ENCODE measurements at regions not wholly inside any gene's neighbourhood (a gene's known extent, or its start where the extent isn't known, plus 50 kb on each side); places are given as distances from the start of the nearest gene placed in this dataset.
"Not testable (repeated sequence)": the region's sequence is repeated elsewhere in the genome, so short reads cannot be mapped to it uniquely, and the experiment has no call there.

DNA sequence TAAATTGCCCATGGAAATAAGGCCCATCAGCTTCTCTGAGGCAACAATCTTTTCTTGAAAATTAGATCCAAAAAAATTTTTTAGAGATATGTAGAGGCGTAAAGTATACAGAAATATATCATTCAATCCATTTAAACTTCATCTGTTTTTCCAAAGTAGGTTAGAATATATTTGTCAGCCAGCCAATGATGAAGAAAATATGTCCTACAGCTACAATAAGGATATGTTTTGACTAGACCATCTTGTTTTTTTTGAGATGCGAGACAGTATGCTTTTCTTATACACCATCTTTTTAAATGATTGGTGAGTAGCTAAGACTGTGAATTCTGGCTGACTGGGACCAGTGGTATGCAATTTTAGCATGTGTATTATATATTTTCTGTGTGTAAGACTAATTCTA lies 630.4 kb upstream of the CNTN5 start:
- H3K9ac ChIP-seq (ENCODE audit: low read length): no peak overlapping the region
- no peak overlapping the region for H2AFZ ChIP-seq (ENCODE audit: low read depth, low read length, severe bottlenecking)
- H3K4me2 ChIP-seq (ENCODE audit: low read depth, low read length, poor library complexity, severe bottlenecking): no peak overlapping the region
- no peak for TF ChIP-seq EZH2phosphoT487 (conservative IDR thresholded peaks at IDR 0.05; ENCODE audit: low read length)
- TF ChIP-seq, protein P1, sequence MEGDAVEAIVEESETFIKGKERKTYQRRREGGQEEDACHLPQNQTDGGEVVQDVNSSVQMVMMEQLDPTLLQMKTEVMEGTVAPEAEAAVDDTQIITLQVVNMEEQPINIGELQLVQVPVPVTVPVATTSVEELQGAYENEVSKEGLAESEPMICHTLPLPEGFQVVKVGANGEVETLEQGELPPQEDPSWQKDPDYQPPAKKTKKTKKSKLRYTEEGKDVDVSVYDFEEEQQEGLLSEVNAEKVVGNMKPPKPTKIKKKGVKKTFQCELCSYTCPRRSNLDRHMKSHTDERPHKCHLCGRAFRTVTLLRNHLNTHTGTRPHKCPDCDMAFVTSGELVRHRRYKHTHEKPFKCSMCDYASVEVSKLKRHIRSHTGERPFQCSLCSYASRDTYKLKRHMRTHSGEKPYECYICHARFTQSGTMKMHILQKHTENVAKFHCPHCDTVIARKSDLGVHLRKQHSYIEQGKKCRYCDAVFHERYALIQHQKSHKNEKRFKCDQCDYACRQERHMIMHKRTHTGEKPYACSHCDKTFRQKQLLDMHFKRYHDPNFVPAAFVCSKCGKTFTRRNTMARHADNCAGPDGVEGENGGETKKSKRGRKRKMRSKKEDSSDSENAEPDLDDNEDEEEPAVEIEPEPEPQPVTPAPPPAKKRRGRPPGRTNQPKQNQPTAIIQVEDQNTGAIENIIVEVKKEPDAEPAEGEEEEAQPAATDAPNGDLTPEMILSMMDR (IDR thresholded peaks at IDR 0.05; ENCODE audit: insufficient read depth, low read length, poor library complexity, severe bottlenecking): no peak
- H4K20me1 ChIP-seq (ENCODE audit: low read depth, low read length): no peaks in the 10 kb centered on the region
- H3K27ac ChIP-seq (ENCODE audit: low read depth, low read length): no peak overlapping the region
- no peaks in the 10 kb centered on the region for H3K27me3 ChIP-seq (ENCODE audit: low read length)
- no peak overlapping the region for H3K4me3 ChIP-seq (ENCODE audit: insufficient read depth, low read length, poor library complexity, severe bottlenecking)
- H3F3A ChIP-seq (ENCODE audit: insufficient read depth): no peaks in the 10 kb centered on the region
- no peaks in the 10 kb centered on the region for H3K9me3 ChIP-seq (ENCODE audit: insufficient read depth, low read length)
- H3K9me2 ChIP-seq (replicated peaks; ENCODE audit: insufficient read depth, low read length): no peaks in the 10 kb centered on the region
- H3K36me3 ChIP-seq (ENCODE audit: low read length): no peaks in the 10 kb centered on the region
- H3K79me2 ChIP-seq (ENCODE audit: insufficient read depth, low read length): no peaks in the 10 kb centered on the region

DNA sequence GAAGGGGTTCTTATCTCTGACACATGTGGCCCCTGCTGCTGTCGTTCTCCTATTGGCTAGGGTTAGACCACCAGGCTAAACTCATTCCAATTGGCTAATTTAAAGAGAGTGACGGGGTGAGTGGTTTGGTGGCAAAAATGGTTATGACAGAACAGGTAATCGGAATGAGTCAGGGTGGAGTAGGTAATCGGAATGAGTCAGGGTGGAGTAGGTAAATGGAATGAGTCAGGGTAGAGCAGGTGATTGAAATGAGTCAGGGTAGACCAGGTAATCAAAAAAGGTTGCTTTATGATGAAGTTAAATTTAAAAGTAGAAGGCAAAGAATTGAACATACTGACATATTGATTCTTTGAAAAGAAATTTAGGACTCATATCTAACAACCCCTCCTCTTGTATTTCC lies 626.2 kb upstream of the CNTN5 start:
- not testable (repeated sequence) for H3K4me2 ChIP-seq (ENCODE audit: low read depth, low read length, poor library complexity, severe bottlenecking); H3K79me2 ChIP-seq (ENCODE audit: insufficient read depth, low read length); H3K4me3 ChIP-seq (ENCODE audit: insufficient read depth, low read length, poor library complexity, severe bottlenecking); H3F3A ChIP-seq (ENCODE audit: insufficient read depth); H3K27ac ChIP-seq (ENCODE audit: low read depth, low read length); H3K9me2 ChIP-seq (replicated peaks; ENCODE audit: insufficient read depth, low read length); H4K20me1 ChIP-seq (ENCODE audit: low read depth, low read length); H3K36me3 ChIP-seq (ENCODE audit: low read length); H3K9ac ChIP-seq (ENCODE audit: low read length); H3K27me3 ChIP-seq (ENCODE audit: low read length); H3K9me3 ChIP-seq (ENCODE audit: insufficient read depth, low read length); H2AFZ ChIP-seq (ENCODE audit: low read depth, low read length, severe bottlenecking)

DNA sequence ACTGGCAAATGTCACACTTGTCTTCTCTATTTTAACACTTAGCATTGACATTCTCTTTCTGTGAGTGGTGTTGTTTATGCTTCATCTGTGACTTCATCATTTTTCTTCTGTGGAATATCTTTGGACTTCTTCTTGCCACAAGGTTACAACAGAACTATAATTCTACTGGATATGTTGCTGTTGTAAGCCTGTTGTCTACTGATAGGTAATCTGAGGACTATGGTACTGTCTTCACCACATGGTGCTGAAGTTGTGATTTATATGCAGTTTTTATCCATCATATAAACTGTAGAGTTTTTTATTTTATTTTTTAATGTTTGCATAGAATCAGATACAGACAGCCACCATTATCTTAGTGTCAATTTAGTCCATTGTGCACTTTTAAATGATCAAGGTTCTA lies 622.2 kb upstream of the CNTN5 start:
- Histone ChIP-seq H3K9me2 (replicated peaks; ENCODE audit: insufficient read depth, low read length) (no peaks in the 10 kb centered on the region), H3K79me2 (ENCODE audit: insufficient read depth, low read length) (no peaks in the 10 kb centered on the region), H4K20me1 (ENCODE audit: low read depth, low read length) (no peaks in the 10 kb centered on the region), H3F3A (ENCODE audit: insufficient read depth) (no peaks in the 10 kb centered on the region), H3K9ac (ENCODE audit: low read length) (no peak overlapping the region), H3K9me3 (ENCODE audit: insufficient read depth, low read length) (no peaks in the 10 kb centered on the region), H3K4me3 (ENCODE audit: insufficient read depth, low read length, poor library complexity, severe bottlenecking) (no peak overlapping the region), H2AFZ (ENCODE audit: low read depth, low read length, severe bottlenecking) (no peak overlapping the region), H3K4me2 (ENCODE audit: low read depth, low read length, poor library complexity, severe bottlenecking) (no peak overlapping the region), H3K27me3 (ENCODE audit: low read length) (no peaks in the 10 kb centered on the region), H3K36me3 (ENCODE audit: low read length) (no peaks in the 10 kb centered on the region), H3K27ac (ENCODE audit: low read depth, low read length) (no peak overlapping the region)
- TF ChIP-seq, protein P1 (IDR thresholded peaks at IDR 0.05; ENCODE audit: insufficient read depth, low read length, poor library complexity, severe bottlenecking): no peak
- no peak for TF ChIP-seq EZH2phosphoT487 (conservative IDR thresholded peaks at IDR 0.05; ENCODE audit: low read length)

DNA sequence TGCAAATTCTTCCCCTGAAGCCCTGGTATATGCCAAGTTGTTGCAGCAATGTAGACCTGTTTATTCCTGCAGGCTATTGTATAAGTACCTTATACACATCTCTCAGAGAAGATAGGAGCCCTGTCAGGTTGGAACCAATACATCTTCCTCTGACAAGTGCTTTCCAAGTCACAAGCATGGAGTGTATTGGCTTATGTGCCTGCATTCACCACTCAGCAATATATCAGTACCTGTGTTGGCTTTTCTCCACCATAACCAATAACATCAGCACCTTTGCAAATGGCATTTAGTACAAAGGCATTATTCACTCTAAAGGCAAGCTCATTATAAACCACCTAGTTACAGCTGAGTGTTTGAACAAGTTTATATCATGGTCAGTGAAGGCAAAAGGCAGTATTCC lies 611.7 kb upstream of the CNTN5 start:
- Histone ChIP-seq H4K20me1 (ENCODE audit: low read depth, low read length) (no peaks in the 10 kb centered on the region), H3K9me2 (replicated peaks; ENCODE audit: insufficient read depth, low read length) (no peaks in the 10 kb centered on the region), H3K9me3 (ENCODE audit: insufficient read depth, low read length) (no peaks in the 10 kb centered on the region), H3K27me3 (ENCODE audit: low read length) (no peaks in the 10 kb centered on the region), H3K79me2 (ENCODE audit: insufficient read depth, low read length) (no peaks in the 10 kb centered on the region), H3K4me2 (ENCODE audit: low read depth, low read length, poor library complexity, severe bottlenecking) (no peak overlapping the region), H2AFZ (ENCODE audit: low read depth, low read length, severe bottlenecking) (no peak overlapping the region), H3K9ac (ENCODE audit: low read length) (no peak overlapping the region), H3K4me3 (ENCODE audit: insufficient read depth, low read length, poor library complexity, severe bottlenecking) (no peak overlapping the region), H3K27ac (ENCODE audit: low read depth, low read length) (no peak overlapping the region), H3K36me3 (ENCODE audit: low read length) (no peaks in the 10 kb centered on the region), H3F3A (ENCODE audit: insufficient read depth) (no peaks in the 10 kb centered on the region)
- TF ChIP-seq, protein P1 (IDR thresholded peaks at IDR 0.05; ENCODE audit: insufficient read depth, low read length, poor library complexity, severe bottlenecking): no peak
- no peak for TF ChIP-seq EZH2phosphoT487 (conservative IDR thresholded peaks at IDR 0.05; ENCODE audit: low read length)
